ENCODE measurements at regions not wholly inside any gene's neighbourhood (a gene's known extent, or its start where the extent isn't known, plus 50 kb on each side); places are given as distances from the start of the nearest gene placed in this dataset.
A peak's percentile ranks its signal among the peaks of the same experiment; 100 is the strongest.

- TF ChIP-seq EZH2phosphoT487 (IDR thresholded peaks at IDR 0.05; ENCODE audit: low read length) (no peak), EZH2 (optimal IDR thresholded peaks at IDR 0.05; ENCODE audit: low read depth, low read length) (no peak), CTCF (IDR thresholded peaks at IDR 0.05; ENCODE audit: low read length) (no peak)
- H3K27ac ChIP-seq (ENCODE audit: low read length): no peak overlapping the region
Measured at GRCh38 chr6:97473979-97474378, 191.0 kb upstream of the MMS22L start.

DNA sequence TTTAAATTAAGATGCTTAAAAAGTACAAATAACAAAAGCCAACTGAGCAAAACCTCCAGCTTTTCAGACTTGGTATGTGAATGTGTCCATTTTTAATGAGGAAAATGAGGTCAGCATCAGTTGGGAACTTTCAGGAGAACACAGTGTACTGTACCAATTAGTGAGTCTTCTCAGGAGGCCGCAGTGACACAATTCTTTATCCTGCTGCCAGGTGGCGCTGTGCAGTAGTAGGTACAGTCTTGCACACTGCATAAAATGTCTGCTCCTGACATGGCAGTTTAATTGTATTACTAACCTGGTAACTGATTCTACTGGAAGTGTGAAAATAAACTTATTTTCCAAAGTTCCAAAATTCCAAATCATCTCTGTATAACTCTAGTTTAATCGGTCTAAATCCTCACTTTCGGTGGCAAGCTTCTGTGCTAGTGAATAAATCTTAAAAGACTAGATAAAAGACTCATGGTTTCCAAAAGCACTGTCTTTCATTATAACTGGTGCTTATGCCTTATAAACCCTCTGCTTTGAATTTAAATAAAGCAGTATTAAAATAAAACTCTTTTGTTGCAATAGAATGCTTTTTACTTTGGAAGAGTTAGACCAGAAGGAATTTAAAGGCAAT is 214.8 kb upstream of the MMS22L start:
- no peak overlapping the region for H3K4me3 ChIP-seq (ENCODE audit: low read length)
- no peaks in the 10 kb centered on the region for H4K20me1 ChIP-seq (ENCODE audit: insufficient read depth, low read length)
- no peaks in the 10 kb centered on the region for H3K36me3 ChIP-seq (replicated peaks; ENCODE audit: insufficient read depth, low read length)
- no peak overlapping the region for H3K4me2 ChIP-seq (ENCODE audit: low read depth, low read length)
- no peak overlapping the region for H3K27ac ChIP-seq (ENCODE audit: low read length)
- 0 out of 2 replicates have a peak overlapping the region, but pooled peaks have one; percentile 37 for H2AFZ ChIP-seq (ENCODE audit: low read length)
- H3K9me2 ChIP-seq (replicated peaks; ENCODE audit: insufficient read depth, low read length): no peaks in the 10 kb centered on the region
- H3K9me3 ChIP-seq (replicated peaks; ENCODE audit: insufficient read depth, low read length): no peaks in the 10 kb centered on the region
- H3K27me3 ChIP-seq (replicated peaks; ENCODE audit: insufficient read depth, low read length): no peaks in the 10 kb centered on the region
- peak; percentile 76 for DNase-seq
- TF ChIP-seq EZH2 (optimal IDR thresholded peaks at IDR 0.05; ENCODE audit: low read depth, low read length) (no peak), EZH2phosphoT487 (IDR thresholded peaks at IDR 0.05; ENCODE audit: low read length) (no peak), CTCF (IDR thresholded peaks at IDR 0.05; ENCODE audit: low read length) (peak; percentile 87)
- H3K4me1 ChIP-seq (ENCODE audit: low read length): no peaks in the 10 kb centered on the region
- H3K9ac ChIP-seq (ENCODE audit: low read length): no peak overlapping the region
- H3F3A ChIP-seq (ENCODE audit: insufficient read depth, low read length): no peaks in the 10 kb centered on the region
- H3K79me2 ChIP-seq (ENCODE audit: low read length): no peaks in the 10 kb centered on the region

More at GRCh38 chr6:97473979-97474378, 191.0 kb upstream of the MMS22L start:
- Histone ChIP-seq H4K20me1 (ENCODE audit: insufficient read depth, low read length) (no peaks in the 10 kb centered on the region), H3K9ac (ENCODE audit: low read length) (no peak overlapping the region), H3K4me2 (ENCODE audit: low read depth, low read length) (no peak overlapping the region), H3K79me2 (ENCODE audit: low read length) (no peaks in the 10 kb centered on the region), H3K27me3 (replicated peaks; ENCODE audit: insufficient read depth, low read length) (no peaks in the 10 kb centered on the region), H2AFZ (ENCODE audit: low read length) (no peak overlapping the region), H3F3A (ENCODE audit: insufficient read depth, low read length) (no peaks in the 10 kb centered on the region), H3K9me3 (replicated peaks; ENCODE audit: insufficient read depth, low read length) (no peaks in the 10 kb centered on the region), H3K4me1 (ENCODE audit: low read length) (no peaks in the 10 kb centered on the region), H3K9me2 (replicated peaks; ENCODE audit: insufficient read depth, low read length) (no peaks in the 10 kb centered on the region), H3K4me3 (ENCODE audit: low read length) (no peak overlapping the region), H3K36me3 (replicated peaks; ENCODE audit: insufficient read depth, low read length) (no peaks in the 10 kb centered on the region)
- no peak for DNase-seq

GRCh38 chr6:97501853-97502252 is 218.8 kb upstream of the MMS22L start:
- Histone ChIP-seq H3K27ac (ENCODE audit: low read length) (no peak overlapping the region), H3K4me3 (ENCODE audit: low read length) (no peak overlapping the region), H3K4me1 (ENCODE audit: low read length) (no peaks in the 10 kb centered on the region), H3F3A (ENCODE audit: insufficient read depth, low read length) (no peaks in the 10 kb centered on the region), H3K9me2 (replicated peaks; ENCODE audit: insufficient read depth, low read length) (no peaks in the 10 kb centered on the region), H2AFZ (ENCODE audit: low read length) (no peak overlapping the region), H4K20me1 (ENCODE audit: insufficient read depth, low read length) (no peaks in the 10 kb centered on the region), H3K9me3 (replicated peaks; ENCODE audit: insufficient read depth, low read length) (no peaks in the 10 kb centered on the region), H3K79me2 (ENCODE audit: low read length) (no peaks in the 10 kb centered on the region), H3K27me3 (replicated peaks; ENCODE audit: insufficient read depth, low read length) (no peaks in the 10 kb centered on the region), H3K36me3 (replicated peaks; ENCODE audit: insufficient read depth, low read length) (no peaks in the 10 kb centered on the region), H3K9ac (ENCODE audit: low read length) (no peak overlapping the region), H3K4me2 (ENCODE audit: low read depth, low read length) (no peak overlapping the region)
- TF ChIP-seq EZH2 (optimal IDR thresholded peaks at IDR 0.05; ENCODE audit: low read depth, low read length): no peak
- no peak for TF ChIP-seq CTCF (IDR thresholded peaks at IDR 0.05; ENCODE audit: low read length)
- no peak for TF ChIP-seq EZH2phosphoT487 (IDR thresholded peaks at IDR 0.05; ENCODE audit: low read length)
- DNase-seq: no peak

Data from MM.1S (cell line).